ENCODE measurements at regions not wholly inside any gene's neighbourhood (a gene's known extent, or its start where the extent isn't known, plus 50 kb on each side); places are given as distances from the start of the nearest gene placed in this dataset.

- DNase-seq (ENCODE audit: low read depth): no peak
Observed at GRCh38 chr10:29962166-29962850, 97.1 kb downstream of the JCAD start.

- DNase-seq (ENCODE audit: low read depth): no peak
Observed at GRCh38 chr10:29961351-29961750, 98.0 kb downstream of the JCAD start.

GRCh38 chr10:29960261-29960660, 99.1 kb downstream of the JCAD start:
- DNase-seq (ENCODE audit: low read depth): no peak

- no peak for DNase-seq (ENCODE audit: low read depth)
Observed at GRCh38 chr10:29959586-29959985, 99.8 kb downstream of the JCAD start.

GRCh38 chr10:29958440-29958839, 100.9 kb downstream of the JCAD start:
- no peak for DNase-seq (ENCODE audit: low read depth)

GRCh38 chr10:29957907-29958331, 101.5 kb downstream of the JCAD start:
- peak; percentile 72 for DNase-seq (ENCODE audit: low read depth)

- DNase-seq (ENCODE audit: low read depth): no peak
Observed at GRCh38 chr10:29957236-29957635, 102.2 kb downstream of the JCAD start.

GRCh38 chr10:29956335-29956924, 103.0 kb downstream of the JCAD start:
- DNase-seq (ENCODE audit: low read depth): no peak

- no peak for DNase-seq (ENCODE audit: low read depth)
Observed at GRCh38 chr10:29955329-29955935, 104.0 kb downstream of the JCAD start.

GRCh38 chr10:29951441-29951931, 107.9 kb downstream of the JCAD start:
- DNase-seq (ENCODE audit: low read depth): no peak

GRCh38 chr10:29950391-29950790, 109.0 kb downstream of the JCAD start:
- DNase-seq (ENCODE audit: low read depth): no peak

GRCh38 chr10:29949411-29950011, 109.9 kb downstream of the JCAD start:
- peak; percentile 82 for DNase-seq (ENCODE audit: low read depth)

GRCh38 chr10:29948881-29949355, 110.5 kb downstream of the JCAD start:
- no peak for DNase-seq (ENCODE audit: low read depth)

- DNase-seq (ENCODE audit: low read depth): no peak
Observed at GRCh38 chr10:29947701-29948060, 111.7 kb downstream of the JCAD start.

- peak; percentile 80 for DNase-seq (ENCODE audit: low read depth)
Observed at GRCh38 chr10:29946953-29947700, 112.3 kb downstream of the JCAD start.

GRCh38 chr10:29946614-29946952, 112.8 kb downstream of the JCAD start:
- DNase-seq (ENCODE audit: low read depth): no peak

GRCh38 chr10:29941476-29941875, 117.9 kb downstream of the JCAD start:
- no peak for DNase-seq (ENCODE audit: low read depth)

- DNase-seq (ENCODE audit: low read depth): no peak
Observed at GRCh38 chr10:29932991-29933390, 126.4 kb downstream of the JCAD start.

- no peak for DNase-seq (ENCODE audit: low read depth)
Observed at GRCh38 chr10:29931833-29932232, 127.6 kb downstream of the JCAD start.

GRCh38 chr10:29929006-29929405, 130.4 kb downstream of the JCAD start:
- no peak for DNase-seq (ENCODE audit: low read depth)

- DNase-seq (ENCODE audit: low read depth): peak; percentile 31
Observed at GRCh38 chr10:29926693-29927048, 132.7 kb downstream of the JCAD start.

Data from myocyte (in vitro differentiated cells).